K562 (cell line): ENCODE measurements at regions not wholly inside any gene's neighbourhood (a gene's known extent, or its start where the extent isn't known, plus 50 kb on each side); places are given as distances from the start of the nearest gene placed in this dataset.

Source experiments
- ATAC-seq: fragments of 200-7000 bp; cut with Tn5 transposase; 3 replicates; pipeline ENCODE4 v1.9.1; 2020; ENCODE audit warnings: moderate library complexity
- BruUV-seq: library from RNA; stranded (reverse); fragments of 400-500 nt; replicated peaks from 2 replicates; lab custom pipeline; 2021; lab: Mats Ljungman, UMichigan
- CTCF ChIA-PET: fragments of 300-600 bp; formaldehyde crosslinking; extraction: SDS; loops from one replicate; lab custom pipeline; 2021; ENCODE audit warnings: low intra/inter-chr PET ratio; lab: Yijun Ruan, JAX
- POLR2A ChIA-PET: fragments of 300-600, 350-650 bp; sonication (Branson Sonifier 250); formaldehyde crosslinking; extraction: SDS; loops from one replicate; lab custom pipeline; 2021; ENCODE audit warnings: antibody characterized with exemption, inconsistent platforms; lab: Yijun Ruan, JAX
- DNase-seq, 4 experiments: peaks; one replicate each; pipeline versions ENCODE4 v3.0.0 to v3.0.0-alpha.2; 2011 to 2018; ENCODE audit warnings: low spot score in 3 of 4, mixed read lengths in 3 of 4; ENCODE audit errors: extremely low read depth in 1 of 4
- FAIRE-seq: peaks from 2 replicates; lab custom pipeline; 2011; peaks lifted over from hg19 to GRCh38; lab: Jason Lieb, UNC
- H2AFZ ChIP-seq: 2 replicates; pipeline ENCODE4 v1.6.0; 2011; ENCODE audit warnings: low read depth, low read length, control low read depth, inconsistent platforms
- H3K27ac ChIP-seq: fragments of 200-600 bp; 3 replicates; pipeline ENCODE4 v1.8.0; 2011; ENCODE audit warnings: low read depth, mild to moderate bottlenecking, control low read depth, inconsistent platforms, low read length, moderate library complexity, mixed read lengths; ENCODE audit errors: extremely low read depth
- H3K27me3 ChIP-seq, 2 experiments: fragments of 300-600 bp in 1 of 2; 2 replicates in 1 of 2; 3 replicates in 1 of 2; pipeline versions ENCODE4 v1.6.0 to v1.8.0; 2011; ENCODE audit warnings: inconsistent platforms in 2 of 2, low read length in 2 of 2, mild to moderate bottlenecking in 1 of 2, mixed read lengths in 1 of 2, moderate library complexity in 1 of 2; ENCODE audit not compliant: control insufficient read depth in 2 of 2, insufficient read depth in 2 of 2
- H3K36me3 ChIP-seq: fragments of 300-600 bp; 3 replicates; pipeline ENCODE4 v1.8.0; 2011; ENCODE audit warnings: mild to moderate bottlenecking, low read length, inconsistent platforms; ENCODE audit not compliant: control insufficient read depth, insufficient read depth
- H3K4me1 ChIP-seq, 2 experiments: fragments of 200-600 bp in 1 of 2; replicated peaks in 1 of 2; 2 replicates in 1 of 2; 3 replicates in 1 of 2; pipeline versions ENCODE4 v1.5.1 to v1.8.0; 2011; ENCODE audit warnings: inconsistent platforms in 2 of 2, low read length in 2 of 2, mild to moderate bottlenecking in 1 of 2, mixed read lengths in 1 of 2, moderate library complexity in 1 of 2; ENCODE audit not compliant: control insufficient read depth in 2 of 2, insufficient read depth in 2 of 2
- H3K4me2 ChIP-seq: 2 replicates; pipeline ENCODE4 v1.6.1; 2011; ENCODE audit warnings: low read length, control low read depth, inconsistent platforms, mixed read lengths; ENCODE audit not compliant: insufficient read depth
- H3K4me3 ChIP-seq: fragments of 200-600 bp; sonication (generic), shearing (Covaris generic); 2 replicates; pipeline ENCODE4 v1.5.1; 2016; ENCODE audit warnings: control low read depth, inconsistent platforms
- H3K79me2 ChIP-seq: fragments of 200-600 bp; 3 replicates; pipeline ENCODE4 v1.8.0; 2011; ENCODE audit warnings: low read length, inconsistent platforms; ENCODE audit not compliant: control insufficient read depth, insufficient read depth
- H3K9ac ChIP-seq, 2 experiments: 2 replicates each; pipeline versions ENCODE4 v1.6.0 to v1.6.1; 2011; ENCODE audit warnings: low read depth in 2 of 2, low read length in 2 of 2, control low read depth in 1 of 2, inconsistent platforms in 1 of 2, mild to moderate bottlenecking in 1 of 2, mixed read lengths in 1 of 2; ENCODE audit not compliant: insufficient read depth in 1 of 2
- H3K9me1 ChIP-seq: one replicate; pipeline ENCODE4 v1.6.0; 2011; ENCODE audit warnings: inconsistent platforms, mild to moderate bottlenecking, low read length, moderate library complexity; ENCODE audit not compliant: control insufficient read depth, insufficient read depth
- H3K9me3 ChIP-seq: replicated peaks from 2 replicates; pipeline ENCODE4 v1.5.1; 2011; ENCODE audit warnings: low read depth, low read length, inconsistent platforms; ENCODE audit not compliant: control insufficient read depth, insufficient read depth
- H4K20me1 ChIP-seq: replicated peaks from 2 replicates; pipeline ENCODE4 v1.6.1; 2011; ENCODE audit warnings: low read length, inconsistent platforms, mixed read lengths; ENCODE audit not compliant: control insufficient read depth, insufficient read depth
- ARNT ChIP-seq, 2 experiments: fragments of 450-650 bp; IDR thresholded peaks; 2 replicates each; pipeline ENCODE4 v1.6.1; 2016; ENCODE audit warnings: mild to moderate bottlenecking in 1 of 2
- ATF3 ChIP-seq, 2 experiments: fragments of 450-650 bp in 1 of 2; sonication (generic) in 1 of 2; formaldehyde crosslinking in 1 of 2; IDR thresholded peaks in 1 of 2; conservative IDR thresholded peaks in 1 of 2; 2 replicates each; pipeline versions ENCODE4 v1.6.1 to v1.8.1; 2016 to 2023; ENCODE audit warnings: mild to moderate bottlenecking in 2 of 2, moderate library complexity in 2 of 2, inconsistent platforms in 1 of 2, missing genetic modification reagents in 1 of 2
- CEBPG ChIP-seq, 3 experiments: fragments of 200-800 bp in 1 of 3; sonication (Bioruptor generic) in 1 of 3; sonication (generic) in 1 of 3; formaldehyde crosslinking in 1 of 3; IDR thresholded peaks in 2 of 3; conservative IDR thresholded peaks in 1 of 3; 2 replicates each; pipeline versions ENCODE4 v1.6.1 to v1.8.0; 2016 to 2022; ENCODE audit warnings: missing compliant biosample characterization in 2 of 3, missing genetic modification characterization in 2 of 3, mild to moderate bottlenecking in 1 of 3, missing genetic modification reagents in 1 of 3
- FOXK2 ChIP-seq, 2 experiments: fragments of 450-650 bp; IDR thresholded peaks in 1 of 2; conservative IDR thresholded peaks in 1 of 2; 2 replicates each; pipeline ENCODE4 v1.6.1; 2016; ENCODE audit warnings: low read depth in 2 of 2, mild to moderate bottlenecking in 1 of 2
- HNRNPK ChIP-seq: fragments of 200-400 bp; formaldehyde crosslinking; IDR thresholded peaks from one replicate; pipeline ENCODE4 v1.6.1; 2018; ENCODE audit warnings: mild to moderate bottlenecking, low read depth, low read length; ENCODE audit not compliant: poor library complexity, severe bottlenecking
- MEF2D ChIP-seq: conservative IDR thresholded peaks from 2 replicates; pipeline ENCODE4 v1.6.1; 2016; ENCODE audit warnings: low read depth, missing genetic modification characterization, missing compliant biosample characterization
- SMAD2 ChIP-seq: fragments of 150-350 bp; IDR thresholded peaks from 2 replicates; pipeline ENCODE4 v1.6.1; 2014; ENCODE audit warnings: low read depth, mild to moderate bottlenecking, low read length
- SMARCB1 ChIP-seq: IDR thresholded peaks from 2 replicates; pipeline ENCODE4 v1.6.1; 2011; ENCODE audit warnings: improper control_type of control experiment, low read depth; ENCODE audit not compliant: insufficient read length
- TCF7 ChIP-seq: sonication (generic); IDR thresholded peaks from 2 replicates; pipeline ENCODE4 v1.6.1; 2016; ENCODE audit warnings: antibody characterized with exemption, borderline replicate concordance
- WGBS: fragments of 100-300 bp; shearing (Covaris generic); methylation state at CpG from one replicate; pipeline ENCODE4 v1.1.6; 2016; ENCODE audit warnings: low coverage, mixed read lengths; ENCODE audit not compliant: insufficient coverage; ENCODE audit errors: missing lambda C conversion rate; 5-methylcytosine and 5-hydroxymethylcytosine counted together
- in situ Hi-C: fragments of 300-500 bp; cut with MboI; formaldehyde crosslinking; loops from 4 replicates; pipeline ENCODE4 v1.15.0; 2018; ENCODE audit warnings: inconsistent platforms, mixed read lengths
- intact Hi-C: fragments of 100-400 bp; cut with micrococcal nuclease; formaldehyde crosslinking; loops from 2 replicates; pipeline ENCODE4 v1.14.2; 2022

DNA sequence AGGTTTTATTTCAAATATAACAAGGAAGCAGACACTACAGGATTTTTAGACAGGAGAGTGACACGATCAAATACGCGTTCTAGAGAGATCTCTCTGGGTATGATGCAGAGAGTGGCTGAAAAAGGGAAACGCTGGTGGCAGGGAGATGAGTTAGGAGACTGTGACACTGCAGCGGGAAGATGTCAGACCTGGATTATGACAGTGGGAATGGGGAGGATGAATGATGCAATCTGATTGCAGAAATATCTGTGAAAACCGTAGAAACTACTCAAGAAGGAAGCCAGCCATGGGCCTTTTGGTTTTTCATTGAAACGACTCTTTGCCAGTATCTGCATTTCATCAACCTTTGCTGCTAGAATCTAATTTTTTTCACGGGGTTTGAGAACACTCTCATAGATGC, 157.9 kb downstream of the FAM43A start:
- DNase-seq = no peak
- no TSS peak for BruUV-seq
- POLR2A ChIA-PET = interaction anchor here (0.8 to 1.2 kb wide), 2 partner anchors 14 to 17 kb away, joined by 3 read pairs; no protein-coding TSS in a partner anchor

More for the DNA sequence above, 157.9 kb downstream of the FAM43A start:
- Histone ChIP-seq H3K36me3 (no peaks in the 10 kb centered on the region), H2AFZ (no peak overlapping the region), H3K4me1 (no peaks in the 10 kb centered on the region), H3K9ac (no peak overlapping the region), H3K4me2 (no peak overlapping the region), H3K9me3 (no peaks in the 10 kb centered on the region), H3K27ac (no peak overlapping the region), H4K20me1 (no peaks in the 10 kb centered on the region), H3K4me3 (no peak overlapping the region), H3K9me1 (no peaks in the 10 kb centered on the region), H3K79me2 (no peaks in the 10 kb centered on the region), H3K27me3 (peaks cover 5 to 29% of the 10 kb centered on the region in 2 experiments; a peak in 3 of 5 replicates)
- in situ Hi-C loops (no loop called here), intact Hi-C loops (no loop called here)
- ATAC-seq = no peak
- TF ChIP-seq CEBPG (CRISPR knock-in tag; IDR thresholded peaks at IDR 0.05) (no peak), CEBPG (tag; conservative IDR thresholded peaks at IDR 0.05 in 1 of 2, IDR thresholded peaks at IDR 0.05 in 1 of 2) (peak; percentile 71 to 78), TCF7 (no peak), SMAD2 (no peak), FOXK2 (conservative IDR thresholded peaks at IDR 0.05 in 1 of 2, IDR thresholded peaks at IDR 0.05 in 1 of 2; ENCODE audit: low read depth in 2 of 2) (no peak), SMARCB1 (no peak), ATF3 (IDR thresholded peaks at IDR 0.05) (peak; percentile 29; the same call in 1 of the 2 replicates), ATF3 (CRISPR knock-in tag; conservative IDR thresholded peaks at IDR 0.05) (no peak), HNRNPK (no peak), ARNT (IDR thresholded peaks at IDR 0.05) (no peak), MEF2D (tag) (no peak)
- WGBS = 4% methylated on average over 8 of the region's 8 CpGs
- no peak for FAIRE-seq
- CTCF ChIA-PET = interaction anchor here (0.7 kb wide), 1 partner anchor 84 kb away, joined by 3 read pairs; no protein-coding TSS in a partner anchor
